Tibial nerve (tissue), 4 donors: ENCODE measurements at regions not wholly inside any gene's neighbourhood (a gene's known extent, or its start where the extent isn't known, plus 50 kb on each side); places are given as distances from the start of the nearest gene placed in this dataset.

Experiments
- CTCF ChIP-seq, 5 experiments: fragments of 200-600 bp in 3 of 5; fragments of 450-650 bp in 2 of 5; sonication (generic) in 3 of 5; IDR thresholded peaks; one replicate each; pipeline ENCODE4 v1.5.1; 2016 to 2019; ENCODE audit warnings: antibody characterized with exemption in 5 of 5, mild to moderate bottlenecking in 3 of 5, moderate library complexity in 2 of 5
- EP300 ChIP-seq, 2 donors: sonication (generic); formaldehyde crosslinking; IDR thresholded peaks; one replicate each; pipeline ENCODE4 v1.6.1; 2017; ENCODE audit warnings: antibody characterized with exemption in 2 of 2, mild to moderate bottlenecking in 1 of 2
- POLR2A ChIP-seq, 2 donors: fragments of 450-650 bp; IDR thresholded peaks; one replicate each; pipeline ENCODE4 v1.6.1; 2017; ENCODE audit warnings: antibody characterized with exemption in 2 of 2, mild to moderate bottlenecking in 2 of 2, moderate library complexity in 2 of 2

- TF ChIP-seq CTCF (IDR thresholded peaks at IDR 0.05) (no peak), POLR2A (IDR thresholded peaks at IDR 0.05) (no peak), EP300 (IDR thresholded peaks at IDR 0.05) (no peak)
Measured at GRCh38 chr11:111186308-111186915, 59.1 kb upstream of the POU2AF2 start.
